Omental fat pad (tissue), 3 donors: ENCODE measurements at regions not wholly inside any gene's neighbourhood (a gene's known extent, or its start where the extent isn't known, plus 50 kb on each side); places are given as distances from the start of the nearest gene placed in this dataset.
"Not testable (repeated sequence)": the region's sequence is repeated elsewhere in the genome, so short reads cannot be mapped to it uniquely, and the experiment has no call there.

Experiments
- ATAC-seq: fragments of 150-250 bp; one replicate; pipeline ENCODE4 v1.9.1; 2016; ENCODE audit warnings: mild to moderate bottlenecking, moderate library complexity; ENCODE audit not compliant: low FRiP score
- DNase-seq: peaks from one replicate; pipeline ENCODE4 v3.0.0-alpha.2; 2019; ENCODE audit warnings: low spot score
- TF ChIP-seq, protein P1 (sequence below), 3 donors: fragments of 450-650 bp; IDR thresholded peaks; one replicate each; pipeline ENCODE4 v1.5.1; 2016 to 2017; ENCODE audit warnings: antibody characterized with exemption in 3 of 3, mild to moderate bottlenecking in 3 of 3, moderate library complexity in 2 of 3

DNA sequence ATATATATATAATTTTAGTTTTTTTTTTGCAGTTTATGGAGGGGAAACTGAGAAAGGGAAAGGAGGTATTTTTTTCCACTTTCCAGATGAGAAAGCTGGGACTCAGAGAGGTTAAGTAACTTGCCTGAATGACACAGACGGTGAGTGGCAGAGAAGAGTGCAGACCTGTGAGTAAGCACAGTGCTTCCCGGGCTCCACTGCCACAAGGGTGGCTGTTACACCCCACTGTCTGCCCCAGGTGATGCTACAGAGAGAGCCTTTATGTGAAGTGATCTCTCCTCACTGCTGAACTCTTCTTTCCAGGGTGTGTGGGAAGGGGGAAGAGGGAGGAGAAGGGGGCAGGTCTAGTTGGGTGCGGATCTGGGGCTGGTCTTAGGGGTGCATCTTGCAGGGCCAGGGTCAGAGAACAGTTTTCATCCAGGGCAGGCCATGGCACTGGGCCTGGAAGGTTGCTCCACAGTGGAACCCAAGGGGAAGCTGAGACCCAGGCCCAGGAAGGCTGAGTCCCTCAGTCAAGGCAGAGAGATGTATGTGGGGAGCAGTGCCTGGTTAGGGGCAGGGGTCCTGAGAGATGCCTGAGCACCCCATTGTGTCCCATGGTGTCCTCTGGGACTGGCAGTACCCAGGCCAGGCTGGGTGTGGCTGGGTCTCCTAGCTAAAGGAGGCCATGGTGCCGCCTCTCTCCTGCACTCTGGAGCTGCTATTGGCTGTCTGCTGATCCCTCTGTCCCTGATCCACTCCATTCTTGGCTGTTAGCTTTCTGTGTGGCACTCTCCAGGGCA lies 357.5 kb downstream of the PTPRU start:
- TF ChIP-seq, protein P1, sequence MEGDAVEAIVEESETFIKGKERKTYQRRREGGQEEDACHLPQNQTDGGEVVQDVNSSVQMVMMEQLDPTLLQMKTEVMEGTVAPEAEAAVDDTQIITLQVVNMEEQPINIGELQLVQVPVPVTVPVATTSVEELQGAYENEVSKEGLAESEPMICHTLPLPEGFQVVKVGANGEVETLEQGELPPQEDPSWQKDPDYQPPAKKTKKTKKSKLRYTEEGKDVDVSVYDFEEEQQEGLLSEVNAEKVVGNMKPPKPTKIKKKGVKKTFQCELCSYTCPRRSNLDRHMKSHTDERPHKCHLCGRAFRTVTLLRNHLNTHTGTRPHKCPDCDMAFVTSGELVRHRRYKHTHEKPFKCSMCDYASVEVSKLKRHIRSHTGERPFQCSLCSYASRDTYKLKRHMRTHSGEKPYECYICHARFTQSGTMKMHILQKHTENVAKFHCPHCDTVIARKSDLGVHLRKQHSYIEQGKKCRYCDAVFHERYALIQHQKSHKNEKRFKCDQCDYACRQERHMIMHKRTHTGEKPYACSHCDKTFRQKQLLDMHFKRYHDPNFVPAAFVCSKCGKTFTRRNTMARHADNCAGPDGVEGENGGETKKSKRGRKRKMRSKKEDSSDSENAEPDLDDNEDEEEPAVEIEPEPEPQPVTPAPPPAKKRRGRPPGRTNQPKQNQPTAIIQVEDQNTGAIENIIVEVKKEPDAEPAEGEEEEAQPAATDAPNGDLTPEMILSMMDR (IDR thresholded peaks at IDR 0.05), result no peak
- no peak for ATAC-seq
- DNase-seq, result no peak

DNA sequence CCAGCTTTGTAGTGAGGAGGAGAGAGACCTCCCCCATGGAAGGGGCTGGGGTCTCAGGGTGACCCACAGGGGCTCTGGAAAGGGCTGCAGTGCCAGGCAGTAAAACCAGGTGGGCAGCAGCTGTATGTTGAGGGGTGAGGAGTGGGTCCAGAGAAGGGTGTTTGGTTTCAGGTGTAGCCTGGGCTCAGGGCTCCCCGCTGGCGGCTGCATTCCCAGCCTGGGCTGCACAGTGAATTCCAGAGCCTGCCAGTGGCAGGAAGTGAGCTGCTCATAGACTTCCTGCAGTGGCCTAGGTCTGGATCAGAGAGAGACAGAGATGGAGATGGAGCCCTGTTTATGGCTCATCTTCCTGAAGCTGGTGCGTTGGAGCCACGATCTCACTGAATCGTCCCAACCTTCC lies 356.4 kb downstream of the PTPRU start:
- ATAC-seq (no peak), DNase-seq (no peak)
- TF ChIP-seq, protein P1 (IDR thresholded peaks at IDR 0.05), result no peak

DNA sequence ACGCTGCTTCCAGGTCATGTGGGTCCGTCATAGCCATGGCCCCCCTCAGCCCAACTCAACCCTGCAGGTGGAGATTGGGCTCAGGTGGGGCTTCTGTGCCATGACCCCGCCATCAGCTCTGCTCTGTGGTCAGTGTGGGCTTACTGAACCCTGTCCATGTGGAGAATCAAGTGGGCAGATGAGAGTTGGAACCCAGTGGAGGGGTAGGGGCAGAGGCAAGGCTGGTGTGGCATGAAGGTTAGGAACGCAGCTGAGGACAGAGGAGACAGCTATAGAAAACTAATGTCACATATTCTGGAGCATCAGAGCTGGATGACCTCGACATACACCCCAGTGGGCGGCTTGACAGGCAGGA lies 355.9 kb downstream of the PTPRU start:
- ATAC-seq (no peak), DNase-seq (no peak)
- TF ChIP-seq, protein P1 (IDR thresholded peaks at IDR 0.05), result no peak

DNA sequence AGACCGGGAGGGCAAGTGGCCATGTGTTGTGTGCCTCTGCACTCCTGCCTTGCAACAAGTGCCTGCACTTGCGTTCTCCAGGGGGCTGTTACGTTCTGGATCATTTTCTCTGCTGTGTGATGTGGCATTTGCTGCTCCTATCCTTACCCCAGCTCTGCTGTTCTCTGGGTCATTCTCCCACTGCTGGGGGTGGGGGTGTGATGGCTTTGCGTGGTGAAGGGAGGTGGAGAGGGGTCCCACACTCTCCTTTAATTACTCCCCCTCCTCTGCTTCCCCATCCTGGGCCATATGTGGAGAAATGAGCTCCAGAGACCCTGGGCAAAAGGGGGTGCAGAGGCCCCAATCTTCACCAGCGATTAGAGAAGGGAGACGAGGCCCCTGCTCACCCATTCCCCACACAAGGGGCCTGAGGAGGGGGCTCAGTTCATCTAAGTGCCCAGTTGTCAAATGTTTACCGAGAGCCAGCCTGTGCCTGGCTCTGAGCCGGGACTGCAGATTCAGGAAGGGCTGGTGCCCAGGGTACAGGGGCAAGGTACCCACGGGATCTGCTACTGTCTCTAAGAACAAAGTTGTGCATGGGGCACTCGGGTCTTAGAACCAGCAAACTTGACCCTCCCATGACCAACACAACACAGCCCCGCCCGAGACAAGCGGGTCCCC lies 355.4 kb downstream of the PTPRU start:
- DNase-seq (no peak), ATAC-seq (no peak)
- TF ChIP-seq, protein P1 (IDR thresholded peaks at IDR 0.05), result no peak

DNA sequence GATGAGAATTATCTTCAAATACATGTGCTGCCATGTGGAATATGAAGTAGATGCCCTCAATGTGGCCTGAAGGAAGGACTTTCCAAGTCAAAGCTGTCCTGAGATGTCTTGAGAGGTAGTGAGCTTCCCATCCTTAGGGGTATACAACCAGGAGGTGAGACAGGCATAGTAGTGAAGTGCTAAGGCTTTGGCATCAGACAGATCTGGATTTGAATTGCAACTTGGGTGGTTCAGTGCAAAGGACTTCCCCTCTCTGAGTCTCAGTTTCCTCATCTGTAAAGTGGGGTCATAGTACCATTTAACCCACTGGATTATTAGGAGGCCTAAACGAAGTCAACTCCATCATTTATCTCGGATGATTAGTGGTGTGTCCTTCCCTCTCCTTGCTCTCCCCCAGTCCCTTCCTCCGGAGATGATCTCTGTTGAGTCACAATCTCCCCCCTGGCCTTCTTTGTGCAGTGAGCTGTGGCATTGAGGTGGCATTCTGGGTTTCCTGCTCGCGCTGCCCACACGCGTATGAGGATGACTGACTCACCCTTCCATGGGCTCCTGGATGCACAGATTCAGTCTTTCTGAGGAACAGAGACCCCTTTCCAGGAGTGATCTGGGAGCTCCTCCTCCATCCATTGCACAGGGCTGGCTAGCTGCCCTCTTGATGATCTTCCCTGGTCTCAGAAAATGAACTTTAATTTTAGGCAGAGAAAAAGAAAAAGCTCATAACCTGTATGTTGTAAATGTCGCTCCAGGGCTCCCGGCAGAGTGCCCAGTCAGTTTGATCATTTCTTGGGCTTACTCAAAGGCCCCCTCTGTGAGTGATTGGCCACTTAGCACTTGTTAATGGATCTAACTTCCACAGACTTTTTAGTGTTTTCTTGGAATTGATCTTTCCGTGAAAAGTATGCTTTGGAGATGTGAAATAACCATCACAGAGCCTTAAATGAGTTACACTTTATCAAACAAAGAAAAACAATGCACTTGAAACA lies 354.6 kb downstream of the PTPRU start:
- TF ChIP-seq, protein P1 (IDR thresholded peaks at IDR 0.05), result no peak
- ATAC-seq (no peak), DNase-seq (no peak)

DNA sequence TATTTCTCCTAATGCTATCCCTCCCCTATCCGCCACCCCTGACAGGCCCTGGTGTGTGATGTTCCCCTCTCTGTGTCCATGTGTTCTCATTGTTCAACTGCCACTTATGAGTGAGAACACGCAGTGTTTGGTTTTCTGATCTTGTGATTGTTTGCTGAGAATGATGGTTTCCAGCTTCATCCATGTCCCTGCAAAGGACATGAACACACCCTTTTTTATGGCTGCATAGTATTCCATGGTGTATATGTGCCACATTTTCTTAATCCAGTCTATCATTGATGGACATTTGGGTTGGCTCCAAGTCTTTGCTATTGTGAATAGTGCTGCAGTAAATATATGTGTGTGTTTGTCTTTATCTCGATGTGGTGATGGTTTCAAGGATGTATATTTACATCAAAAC lies 353.4 kb downstream of the PTPRU start:
- ATAC-seq, DNase-seq: not testable (repeated sequence)
